GM12892 (cell line): ENCODE measurements at regions not wholly inside any gene's neighbourhood (a gene's known extent, or its start where the extent isn't known, plus 50 kb on each side); places are given as distances from the start of the nearest gene placed in this dataset.

ENCODE experiments used
- DNase-seq: peaks from one replicate; pipeline ENCODE4 v3.0.0; 2011; ENCODE audit not compliant: insufficient read length
- FAIRE-seq: peaks from 2 replicates; lab custom pipeline; 2011; peaks lifted over from hg19 to GRCh38; lab: Jason Lieb, UNC
- POLR2A ChIP-seq: IDR thresholded peaks from 2 replicates; pipeline ENCODE4 v1.6.1; 2011; ENCODE audit warnings: low read depth, low read length, control low read depth
- POLR2AphosphoS5 ChIP-seq: IDR thresholded peaks from 2 replicates; pipeline ENCODE4 v1.6.1; 2011; ENCODE audit warnings: low read depth, low read length, control low read depth
- TAF1 ChIP-seq: IDR thresholded peaks from 2 replicates; pipeline ENCODE4 v1.6.1; 2011; ENCODE audit warnings: low read depth, mild to moderate bottlenecking, control low read depth, low read length, borderline replicate concordance

GRCh38 chr3:22103423-22103822, 352.4 kb upstream of the ZNF385D start:
- TF ChIP-seq TAF1 (no peak), POLR2A (no peak), POLR2AphosphoS5 (no peak)
- FAIRE-seq = no peak

GRCh38 chr3:22106213-22106896, 355.3 kb upstream of the ZNF385D start:
- DNase-seq = no peak
- TF ChIP-seq TAF1 = no peak
- no peak for TF ChIP-seq POLR2AphosphoS5
- FAIRE-seq = no peak

More at GRCh38 chr3:22103423-22103822, 352.4 kb upstream of the ZNF385D start:
- DNase-seq = no peak

GRCh38 chr3:22111226-22111625, 360.2 kb upstream of the ZNF385D start:
- DNase-seq (no peak), FAIRE-seq (no peak)
- TF ChIP-seq POLR2A (no peak), POLR2AphosphoS5 (no peak), TAF1 (no peak)

GRCh38 chr3:22113453-22113852, 362.4 kb upstream of the ZNF385D start:
- FAIRE-seq = no peak

GRCh38 chr3:22115581-22115980, 364.6 kb upstream of the ZNF385D start:
- FAIRE-seq (no peak), DNase-seq (no peak)
- TF ChIP-seq POLR2AphosphoS5 (no peak), TAF1 (no peak), POLR2A (no peak)

More at GRCh38 chr3:22113453-22113852, 362.4 kb upstream of the ZNF385D start:
- DNase-seq = no peak
- TF ChIP-seq POLR2AphosphoS5 (no peak), POLR2A (no peak), TAF1 (no peak)

- DNase-seq (no peak), FAIRE-seq (no peak)
- no peak for TF ChIP-seq POLR2AphosphoS5
- TF ChIP-seq TAF1 = no peak
- TF ChIP-seq POLR2A = no peak
Observed at GRCh38 chr3:22117091-22117490, 366.1 kb upstream of the ZNF385D start.

GRCh38 chr3:22117751-22118346, 366.8 kb upstream of the ZNF385D start:
- no peak for FAIRE-seq
- no peak for DNase-seq
- TF ChIP-seq POLR2AphosphoS5 (no peak), TAF1 (no peak), POLR2A (no peak)

- TF ChIP-seq POLR2A (no peak), TAF1 (no peak), POLR2AphosphoS5 (no peak)
- FAIRE-seq = no peak
- DNase-seq = no peak
Observed at GRCh38 chr3:22118542-22118941, 367.5 kb upstream of the ZNF385D start.

GRCh38 chr3:22121068-22121701, 370.2 kb upstream of the ZNF385D start:
- FAIRE-seq (no peak), DNase-seq (no peak)
- TF ChIP-seq TAF1 = no peak
- no peak for TF ChIP-seq POLR2AphosphoS5
- TF ChIP-seq POLR2A = no peak

GRCh38 chr3:22122567-22122966, 371.6 kb upstream of the ZNF385D start:
- no peak for DNase-seq
- TF ChIP-seq POLR2AphosphoS5 (no peak), TAF1 (no peak), POLR2A (no peak)
- FAIRE-seq = no peak

- no peak for FAIRE-seq
- TF ChIP-seq POLR2A (no peak), TAF1 (no peak), POLR2AphosphoS5 (no peak)
- no peak for DNase-seq
Observed at GRCh38 chr3:22129101-22129500, 378.1 kb upstream of the ZNF385D start.
